GM12872 (cell line): ENCODE measurements at regions not wholly inside any gene's neighbourhood (a gene's known extent, or its start where the extent isn't known, plus 50 kb on each side); places are given as distances from the start of the nearest gene placed in this dataset.

Source experiments
- CTCF ChIP-seq: IDR thresholded peaks from 3 replicates; pipeline ENCODE4 v1.5.1; 2011; ENCODE audit warnings: low read depth, mild to moderate bottlenecking, low read length, moderate library complexity; ENCODE audit not compliant: insufficient read depth

GRCh38 chr15:62979252-62979651, 63.3 kb upstream of the TPM1 start:
- TF ChIP-seq CTCF = no peak

GRCh38 chr15:62981071-62981470, 61.5 kb upstream of the TPM1 start:
- TF ChIP-seq CTCF = no peak

- no peak for TF ChIP-seq CTCF
Measured at GRCh38 chr15:62983956-62984355, 58.6 kb upstream of the TPM1 start.

- TF ChIP-seq CTCF = no peak
Measured at GRCh38 chr15:62985768-62986167, 56.8 kb upstream of the TPM1 start.

GRCh38 chr15:62986948-62987347, 55.6 kb upstream of the TPM1 start:
- TF ChIP-seq CTCF = no peak

GRCh38 chr15:62988701-62989100, 53.8 kb upstream of the TPM1 start:
- no peak for TF ChIP-seq CTCF

GRCh38 chr15:62989366-62990055, 53.0 kb upstream of the TPM1 start:
- no peak for TF ChIP-seq CTCF

- TF ChIP-seq CTCF = no peak
Measured at GRCh38 chr15:62991698-62992097, 50.8 kb upstream of the TPM1 start.
